Hepatocyte (in vitro differentiated cells): ENCODE measurements at regions not wholly inside any gene's neighbourhood (a gene's known extent, or its start where the extent isn't known, plus 50 kb on each side); places are given as distances from the start of the nearest gene placed in this dataset.

Source experiments
- CTCF ChIP-seq: fragments of 200-600 bp; sonication (generic); IDR thresholded peaks from 2 replicates; pipeline ENCODE4 v1.5.1; 2016; ENCODE audit warnings: antibody characterized with exemption, mild to moderate bottlenecking; ENCODE audit not compliant: poor library complexity
- EZH2 ChIP-seq: fragments of 200-600 bp; sonication (generic); IDR thresholded peaks from 2 replicates; pipeline ENCODE4 v1.6.1; 2016; ENCODE audit warnings: antibody characterized with exemption, mild to moderate bottlenecking, borderline replicate concordance
- EZH2phosphoT487 ChIP-seq: fragments of 200-600 bp; sonication (generic); IDR thresholded peaks from one replicate; pipeline ENCODE4 v1.6.1; 2018; ENCODE audit warnings: antibody characterized with exemption, mild to moderate bottlenecking, low read depth, moderate library complexity; ENCODE audit not compliant: unreplicated experiment, severe bottlenecking

GRCh38 chr3:16084887-16085286 is 89.6 kb upstream of the GALNT15 start:
- no peak for TF ChIP-seq CTCF
- no peak for TF ChIP-seq EZH2
- TF ChIP-seq EZH2phosphoT487, result no peak
